Islet of Langerhans (tissue), 1 donor: ENCODE measurements at regions not wholly inside any gene's neighbourhood (a gene's known extent, or its start where the extent isn't known, plus 50 kb on each side); places are given as distances from the start of the nearest gene placed in this dataset.
"Not testable (repeated sequence)": the region's sequence is repeated elsewhere in the genome, so short reads cannot be mapped to it uniquely, and the experiment has no call there.

Source experiments
- FAIRE-seq: peaks from one replicate; lab custom pipeline; 2011; peaks lifted over from hg19 to GRCh38; lab: Jason Lieb, UNC

DNA sequence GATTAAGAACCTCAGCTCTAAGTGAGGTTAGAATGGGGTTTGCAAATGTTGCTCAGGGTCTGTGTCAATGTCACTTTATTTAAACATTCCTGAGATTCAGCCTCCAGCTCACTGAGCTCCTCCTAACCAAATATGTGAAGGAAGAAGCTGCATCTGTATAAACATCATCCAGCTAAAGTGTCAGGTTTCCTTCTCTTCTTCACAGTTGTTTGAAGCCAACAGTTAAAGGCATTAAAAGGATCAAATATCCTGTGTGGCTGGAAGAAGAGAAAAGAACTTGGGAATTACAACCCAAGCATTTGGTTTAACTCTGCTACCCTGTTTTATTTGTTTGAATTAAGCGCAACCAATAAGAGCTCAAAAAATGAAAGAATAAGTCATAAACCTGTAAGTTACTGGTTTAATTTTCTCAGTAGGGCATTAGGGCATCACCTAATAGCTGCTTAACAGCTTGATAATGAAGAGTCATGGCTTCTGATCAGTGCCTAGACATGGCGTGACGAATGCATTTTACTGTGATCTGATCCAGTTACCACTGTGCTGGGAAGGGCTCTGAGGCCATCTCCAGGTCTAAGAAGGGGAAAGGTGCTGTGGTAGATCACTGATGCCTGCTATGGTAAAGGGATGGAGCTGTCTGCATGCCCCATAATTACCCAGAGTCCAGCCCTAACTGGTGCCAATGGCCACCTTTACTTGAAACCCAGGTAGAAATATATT, 165.7 kb upstream of the TSC22D2 start:
- FAIRE-seq = no peak

DNA sequence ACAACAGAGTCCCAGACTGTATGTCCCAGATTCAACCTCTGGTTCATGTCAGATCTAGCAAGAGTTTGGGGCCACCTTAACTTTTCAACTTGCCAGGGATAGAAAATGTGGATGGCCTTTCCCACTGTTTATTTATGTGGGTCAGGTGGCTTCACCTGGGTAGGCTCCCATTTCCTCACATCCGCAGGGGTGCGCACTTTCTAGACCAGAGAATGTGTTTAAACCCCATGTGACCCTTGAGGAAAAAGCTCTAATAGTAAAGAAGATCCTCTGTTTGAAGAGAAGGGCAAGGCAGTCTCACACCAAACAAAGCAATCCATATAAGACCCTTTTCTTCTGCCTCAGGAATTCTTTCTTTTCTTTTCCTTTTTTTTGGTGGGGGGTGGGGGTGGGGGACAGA, 167.2 kb upstream of the TSC22D2 start:
- no peak for FAIRE-seq

DNA sequence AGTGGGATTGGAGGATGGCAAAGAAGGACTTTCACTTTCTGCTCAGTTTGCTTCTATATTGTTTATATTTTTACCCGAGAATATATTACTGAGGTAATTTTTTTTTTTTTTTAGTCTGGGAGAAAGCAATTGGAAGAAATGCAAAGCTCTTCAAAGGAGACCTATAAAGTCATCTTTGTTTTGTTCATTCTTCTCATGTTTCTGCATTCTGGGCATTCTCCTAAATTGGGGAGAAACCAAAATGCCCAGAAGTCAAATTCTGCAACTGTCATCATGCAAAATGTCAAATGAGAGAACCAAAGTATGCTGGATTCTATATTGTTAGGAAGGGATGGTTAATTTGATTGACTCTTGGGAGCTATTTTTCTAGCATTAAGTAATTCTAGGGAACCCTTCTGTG, 168.3 kb upstream of the TSC22D2 start:
- FAIRE-seq = no peak

DNA sequence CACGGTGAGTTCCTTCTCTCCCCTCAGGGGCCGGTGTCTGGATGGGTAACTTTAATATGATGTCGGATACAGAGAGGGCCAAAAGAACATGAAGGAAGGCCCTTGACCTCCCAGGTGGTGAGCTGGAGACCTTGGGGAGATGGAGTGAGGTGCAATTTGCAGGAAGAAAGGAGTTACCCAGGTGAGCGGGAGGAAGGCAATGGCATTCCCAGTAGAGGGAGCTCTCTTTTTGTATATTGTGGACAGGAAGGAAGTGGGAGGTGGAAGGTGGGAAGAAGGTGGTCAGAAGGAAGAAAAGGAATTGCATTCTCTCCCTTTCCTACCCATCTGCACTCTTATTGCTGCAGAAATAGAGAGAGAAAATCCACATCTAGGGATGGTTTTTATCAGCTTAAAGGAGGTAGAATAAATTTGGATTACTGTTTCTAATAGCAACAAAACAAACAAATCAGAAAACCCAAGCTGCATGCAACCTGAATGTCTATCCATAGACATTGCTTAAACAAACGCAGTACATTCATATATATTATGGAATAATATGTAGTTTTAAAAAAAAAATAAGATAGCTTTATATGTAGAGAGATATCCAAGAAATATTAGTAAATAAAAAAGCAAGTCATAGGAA, 169.0 kb upstream of the TSC22D2 start:
- no peak for FAIRE-seq

DNA sequence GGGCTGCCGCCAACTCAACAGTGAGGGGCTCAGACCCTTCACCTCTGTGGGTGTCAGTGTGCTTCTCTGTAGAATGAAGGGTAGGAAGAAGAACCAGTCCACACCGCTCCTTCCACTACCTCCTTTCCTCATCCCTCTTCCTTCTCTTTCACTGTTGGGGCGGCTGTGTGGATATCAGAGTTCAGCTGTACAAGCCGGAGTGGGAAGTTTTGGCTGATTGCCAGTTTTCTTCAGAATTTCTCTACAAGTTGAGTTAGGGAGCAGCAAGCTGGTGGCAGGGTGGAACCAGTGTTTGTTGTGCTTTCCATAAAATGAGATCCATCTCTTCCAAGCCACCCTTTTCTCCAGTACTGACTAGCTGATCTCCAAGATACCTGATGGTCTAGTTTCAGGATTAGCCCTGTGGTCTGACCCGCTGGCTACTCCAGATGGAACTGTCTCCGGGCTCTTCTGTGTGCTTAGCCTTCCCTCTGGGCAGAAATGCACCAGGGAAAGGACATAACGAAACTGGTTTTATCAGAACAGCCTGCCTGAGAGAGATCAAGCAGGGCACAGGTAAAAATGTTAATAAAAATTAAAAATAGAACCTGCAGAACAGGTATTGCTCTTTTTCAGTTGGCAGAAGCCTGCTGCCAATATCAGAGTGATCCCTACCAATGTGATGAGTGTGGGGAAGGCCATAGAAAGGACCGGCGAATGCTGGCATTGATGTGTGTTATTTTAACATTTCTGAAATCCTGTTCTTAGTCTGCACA, 169.9 kb upstream of the TSC22D2 start:
- no peak for FAIRE-seq

DNA sequence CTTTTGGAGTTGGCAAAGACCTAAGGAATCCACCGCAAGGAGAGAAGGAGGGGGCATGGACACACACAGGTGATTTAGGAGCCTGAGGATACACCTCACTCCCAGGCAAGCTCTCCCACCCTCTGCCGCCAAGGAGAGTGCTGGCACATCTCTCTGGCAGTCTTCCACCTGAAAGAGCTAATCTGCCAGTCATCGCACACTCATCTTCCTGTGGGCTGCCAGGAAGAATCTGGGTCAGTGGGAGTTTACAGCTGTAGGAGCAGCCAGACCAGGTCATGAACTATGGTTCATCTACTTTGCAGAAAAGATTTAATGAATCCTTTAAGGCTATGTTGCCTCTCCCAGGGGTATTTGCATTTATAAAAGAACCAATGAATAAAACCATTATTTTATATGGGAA, 170.6 kb upstream of the TSC22D2 start:
- no peak for FAIRE-seq

DNA sequence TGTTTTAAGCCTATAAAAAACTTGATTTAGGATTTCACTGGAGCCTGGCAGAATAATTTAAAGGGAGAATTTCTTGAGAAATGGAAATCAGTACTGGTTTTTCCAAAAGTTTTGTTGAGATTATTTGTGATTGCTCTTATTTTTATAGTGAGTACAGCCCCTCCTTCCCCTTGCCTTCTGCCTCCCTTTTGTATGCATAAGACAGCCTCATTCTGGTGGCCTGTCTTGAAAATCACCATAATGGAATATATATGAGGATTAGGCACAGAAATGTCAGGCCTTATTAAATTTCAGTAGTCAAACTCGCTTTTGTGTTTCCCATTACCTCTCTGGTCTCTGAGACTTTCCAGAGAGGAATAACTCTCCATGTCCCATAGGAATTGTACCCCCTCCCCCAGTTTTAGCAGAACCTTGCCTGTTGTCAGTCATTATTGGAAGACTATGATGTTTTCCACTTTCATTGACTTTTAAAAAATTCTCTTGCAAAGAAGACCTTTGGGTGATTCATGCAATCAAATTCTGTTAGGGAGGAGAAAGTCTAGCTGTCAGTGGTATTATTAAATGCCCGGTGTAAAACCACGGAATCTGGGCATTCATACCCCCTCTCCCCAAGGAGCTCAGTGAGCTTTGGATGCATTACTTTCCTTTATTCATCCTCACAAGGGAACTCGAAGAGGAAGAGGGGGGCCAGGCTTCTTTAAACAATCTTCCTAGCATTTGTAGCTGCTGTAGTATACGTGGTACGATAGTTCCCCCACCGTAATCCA, 171.6 kb upstream of the TSC22D2 start:
- FAIRE-seq = no peak

DNA sequence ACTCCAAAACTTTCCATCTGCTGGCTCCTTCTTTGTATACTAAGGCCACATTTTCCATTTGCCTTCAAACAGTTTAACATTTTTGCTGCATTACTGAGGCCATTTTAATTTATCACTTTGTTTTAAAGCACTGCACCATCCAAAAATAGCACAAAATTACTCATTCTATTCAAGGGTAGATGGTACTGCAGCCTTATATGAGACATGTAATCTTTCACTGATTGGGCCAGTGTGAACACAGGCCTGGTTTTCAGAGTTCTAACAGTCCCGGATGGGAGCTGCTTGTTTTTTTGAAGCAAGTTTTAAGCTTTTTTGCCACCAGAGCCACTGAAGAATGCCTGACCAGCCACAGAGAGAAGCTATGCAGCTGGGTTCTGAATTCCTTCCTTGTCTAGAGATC, 172.3 kb upstream of the TSC22D2 start:
- no peak for FAIRE-seq

DNA sequence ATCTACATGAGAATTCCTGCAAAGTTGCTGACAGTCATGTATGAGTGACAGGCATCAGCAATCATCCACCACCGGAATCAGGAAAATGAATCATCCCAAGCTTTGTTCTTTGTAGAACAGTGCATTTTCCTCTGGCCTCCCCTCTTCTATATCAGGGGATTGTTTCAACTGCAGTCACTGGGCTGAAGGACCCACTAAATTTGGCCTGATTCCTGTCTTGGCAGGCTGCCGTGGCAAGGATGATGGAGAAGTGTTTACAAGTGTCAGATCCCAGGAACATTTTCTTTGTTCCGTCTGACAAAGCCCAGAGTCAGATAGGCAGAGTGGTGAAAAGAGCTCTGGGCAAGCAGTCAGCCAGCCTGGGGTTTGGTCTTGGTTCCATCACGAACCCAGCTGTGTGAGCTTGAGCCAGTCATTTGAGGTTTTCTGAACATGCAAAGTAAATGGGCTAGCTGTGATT, 175.1 kb upstream of the TSC22D2 start:
- no peak for FAIRE-seq

DNA sequence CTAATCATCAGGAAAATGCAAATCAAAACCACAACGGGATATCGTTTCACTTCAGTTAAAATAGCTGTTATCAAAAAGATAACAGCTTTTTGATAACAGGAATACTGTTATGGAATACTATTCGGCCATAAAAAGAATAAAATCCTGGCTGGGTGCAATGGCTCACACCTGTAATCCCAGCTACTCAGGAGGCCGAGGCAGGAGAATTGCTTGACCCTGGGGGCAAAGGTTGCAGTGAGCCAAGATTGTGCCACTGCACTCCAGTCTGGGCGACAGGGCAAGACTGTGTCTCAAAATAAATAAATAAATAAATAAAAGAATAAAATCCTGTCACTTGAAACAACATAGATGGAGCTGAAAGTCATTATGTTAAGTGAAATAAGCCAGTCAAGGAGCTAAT, 178.1 kb upstream of the TSC22D2 start:
- no peak for FAIRE-seq

DNA sequence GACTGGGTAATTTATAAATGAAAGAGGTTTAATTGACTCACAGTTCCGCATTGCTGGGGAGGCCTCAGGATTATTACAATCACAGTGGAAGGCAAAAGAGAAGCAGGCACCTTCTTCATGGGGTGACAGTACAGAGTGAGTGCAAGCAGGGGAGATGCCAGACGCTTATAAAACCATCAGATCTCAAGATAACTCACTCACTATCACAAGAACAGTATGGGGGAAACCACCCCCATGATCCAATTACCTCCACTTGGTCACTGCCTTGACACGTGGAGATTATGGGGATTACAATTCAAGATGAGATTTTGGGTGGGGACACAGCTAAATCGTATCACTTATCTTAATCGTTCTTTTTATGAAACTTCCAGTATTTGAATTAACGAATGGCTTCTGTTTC, 179.5 kb upstream of the TSC22D2 start:
- FAIRE-seq = not testable (repeated sequence)

DNA sequence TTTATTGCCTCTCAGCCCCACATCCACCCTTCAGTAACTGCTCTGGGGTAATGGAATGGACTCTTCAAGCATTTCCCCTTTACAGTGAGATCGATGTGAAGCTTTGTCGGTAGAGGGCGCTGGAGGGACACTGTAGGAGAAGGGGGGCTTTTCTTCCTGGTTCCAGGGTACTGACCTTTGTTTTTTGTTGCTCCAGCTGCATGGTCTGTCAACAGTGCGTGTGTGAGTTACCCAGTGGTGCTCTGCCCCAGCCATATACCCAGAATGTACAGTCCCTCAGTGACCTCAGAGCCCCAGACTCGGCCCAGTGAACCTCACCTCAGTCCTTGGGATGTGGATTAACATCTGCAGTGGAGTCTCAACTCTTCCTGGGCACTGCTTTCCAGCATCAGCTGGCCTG, 180.3 kb upstream of the TSC22D2 start:
- no peak for FAIRE-seq

DNA sequence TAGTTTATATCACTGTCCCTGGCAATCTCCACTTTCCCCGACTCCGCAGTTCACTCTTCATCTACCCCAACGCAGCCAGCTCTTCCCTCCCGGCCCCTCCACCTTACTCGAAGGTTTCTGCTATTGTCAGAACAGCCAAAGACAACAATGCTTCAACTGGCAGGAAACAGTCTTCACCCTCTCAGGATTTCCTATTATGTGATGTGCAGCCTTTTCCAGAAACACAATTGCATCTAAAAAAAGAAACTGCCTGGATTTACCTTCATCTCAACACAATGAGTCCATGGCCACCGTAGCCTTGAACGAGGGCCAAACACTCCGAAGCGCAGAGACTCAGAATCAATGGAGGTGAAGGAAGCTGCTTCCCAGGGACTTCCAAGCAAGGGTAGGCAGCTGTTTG, 182.1 kb upstream of the TSC22D2 start:
- FAIRE-seq = no peak

DNA sequence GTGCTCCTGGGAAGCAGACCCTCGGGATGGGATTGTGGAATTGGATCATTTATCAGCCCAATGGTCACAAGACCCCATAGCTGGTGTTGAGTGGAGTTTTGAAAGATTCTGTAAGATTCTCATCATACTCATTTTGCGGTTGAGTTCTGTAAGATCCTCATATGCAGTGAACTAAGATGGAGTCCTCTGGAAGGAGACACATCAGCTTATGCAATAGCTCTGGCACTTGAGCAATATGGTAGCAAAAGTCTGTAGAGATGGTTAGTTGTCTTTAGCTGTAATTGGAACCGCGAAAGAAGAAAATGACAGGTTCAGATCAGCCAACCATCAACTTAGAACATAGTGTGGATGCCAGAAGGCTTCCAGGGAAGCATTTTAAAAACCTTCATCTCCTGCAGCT, 184.5 kb upstream of the TSC22D2 start:
- FAIRE-seq = no peak

DNA sequence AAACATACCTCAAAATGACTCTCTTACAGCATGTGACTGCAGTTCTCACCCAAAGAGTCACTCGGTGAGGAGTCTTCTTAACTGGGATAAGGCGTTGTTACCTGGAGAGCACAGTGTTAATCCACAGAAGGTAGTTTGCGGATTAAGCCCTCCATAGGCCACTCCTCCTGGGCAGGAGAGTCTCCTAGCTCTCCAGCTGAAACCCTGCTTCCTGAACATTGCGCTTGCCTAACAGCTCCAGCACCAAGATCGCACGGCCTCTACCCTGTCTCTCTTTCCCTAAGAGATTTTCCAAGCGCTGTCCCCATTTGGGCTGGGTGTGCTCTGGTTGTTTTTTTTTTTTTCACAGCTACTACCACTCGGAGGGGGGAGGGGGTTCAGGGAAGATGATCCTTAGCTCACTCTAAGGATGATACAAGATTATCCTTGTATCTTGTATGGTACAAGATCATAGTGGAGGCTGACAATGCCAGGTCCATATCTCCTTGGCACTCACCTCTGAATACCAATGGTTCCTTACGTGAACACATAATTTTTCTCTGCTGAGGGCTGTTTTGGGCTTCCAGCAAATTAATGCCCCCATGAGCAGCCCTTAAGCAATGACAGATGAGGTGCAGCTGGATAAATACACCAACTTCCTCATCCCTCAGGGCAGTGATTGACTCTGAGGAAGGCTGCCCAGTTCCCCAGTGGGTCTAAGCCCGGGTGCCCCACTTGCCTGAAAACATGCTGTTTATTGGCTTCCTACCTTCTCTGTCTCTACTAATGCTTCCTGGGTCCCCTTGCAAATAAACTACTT, 185.2 kb upstream of the TSC22D2 start:
- no peak for FAIRE-seq

DNA sequence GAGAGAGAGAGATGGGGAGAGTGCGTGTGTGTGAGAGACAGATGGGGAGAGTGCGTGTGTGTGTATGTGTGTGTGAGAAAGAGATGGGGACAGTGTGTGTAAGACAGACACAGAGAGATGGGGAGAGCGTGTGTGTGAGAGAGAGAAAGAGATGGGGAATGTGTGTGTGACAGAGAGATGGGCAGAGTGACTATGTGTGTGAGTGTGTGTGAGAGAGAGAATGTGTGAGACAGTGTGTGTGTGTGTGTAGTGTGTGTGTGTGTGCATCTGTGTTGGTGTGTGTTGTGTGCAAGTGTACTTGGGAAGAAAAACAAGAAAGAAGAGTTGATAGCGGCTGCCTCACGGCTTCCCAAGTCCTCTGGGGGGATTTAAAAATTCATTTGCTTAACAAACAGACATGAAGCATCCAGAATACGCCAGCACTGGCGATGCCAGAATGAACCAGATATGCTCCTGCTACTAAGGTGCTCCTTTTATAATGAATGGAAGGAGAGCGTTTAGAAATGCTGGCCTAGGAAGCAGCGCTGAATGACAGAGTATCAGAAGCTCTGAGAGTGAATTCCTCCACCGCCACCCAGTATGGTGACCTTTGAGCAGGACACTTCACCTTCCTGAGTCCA, 186.1 kb upstream of the TSC22D2 start:
- FAIRE-seq = no peak

DNA sequence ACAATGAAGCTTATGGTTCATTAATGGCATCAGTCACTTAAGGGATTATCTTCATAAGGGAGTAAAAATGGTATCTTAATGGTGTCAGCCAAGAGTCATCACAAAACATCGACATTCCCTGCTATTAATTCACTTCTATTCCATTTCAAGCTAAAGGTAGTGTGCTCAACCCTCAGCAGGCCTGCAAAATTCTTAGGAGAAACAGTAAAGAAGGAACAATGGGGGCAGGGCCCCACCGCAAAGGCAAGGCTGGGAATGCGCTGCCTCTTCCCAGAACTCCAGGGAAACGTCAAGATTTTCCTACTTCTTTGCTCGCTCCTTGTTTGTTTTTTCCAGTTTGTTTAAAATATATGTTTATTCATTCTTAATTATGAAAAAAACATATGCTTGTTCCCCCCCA, 187.3 kb upstream of the TSC22D2 start:
- FAIRE-seq = no peak

DNA sequence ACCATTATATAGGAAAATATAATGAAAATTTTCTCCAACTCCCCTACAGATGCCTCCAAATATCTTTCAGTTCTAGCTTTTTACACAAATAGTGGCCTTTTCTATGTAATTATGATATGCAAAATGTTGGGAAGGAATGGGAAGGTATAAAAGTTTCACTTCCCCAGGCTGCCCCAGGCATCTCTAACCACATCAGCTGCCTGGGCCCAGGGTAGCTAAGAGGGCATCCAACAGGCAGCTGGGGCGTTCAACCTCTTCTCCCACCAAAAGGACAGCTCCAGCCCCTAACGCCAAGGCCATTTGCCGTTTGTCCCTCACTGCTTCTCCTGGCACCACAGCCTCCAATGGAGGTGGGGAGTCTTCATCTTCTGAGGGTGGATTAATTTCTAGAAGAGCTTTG, 188.1 kb upstream of the TSC22D2 start:
- no peak for FAIRE-seq

DNA sequence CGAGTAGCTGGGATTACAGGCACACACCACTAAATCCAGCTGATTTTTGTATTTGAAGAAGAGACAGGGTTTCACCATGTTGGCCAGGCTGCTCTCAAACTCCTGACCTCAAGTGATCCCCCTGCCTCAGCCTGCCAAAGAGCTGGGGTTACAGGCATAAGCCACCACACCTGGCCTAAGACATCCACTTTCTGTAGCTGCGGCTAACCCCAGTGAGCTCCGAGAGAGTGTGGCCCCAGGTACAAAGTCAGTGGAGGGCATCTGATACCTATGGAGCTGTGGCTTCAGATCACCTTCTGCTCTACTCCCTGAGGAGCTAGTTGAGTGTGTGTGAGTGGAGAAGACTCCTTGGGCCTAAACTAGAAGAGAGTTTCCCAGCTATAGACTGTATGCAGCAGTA, 189.3 kb upstream of the TSC22D2 start:
- no peak for FAIRE-seq

DNA sequence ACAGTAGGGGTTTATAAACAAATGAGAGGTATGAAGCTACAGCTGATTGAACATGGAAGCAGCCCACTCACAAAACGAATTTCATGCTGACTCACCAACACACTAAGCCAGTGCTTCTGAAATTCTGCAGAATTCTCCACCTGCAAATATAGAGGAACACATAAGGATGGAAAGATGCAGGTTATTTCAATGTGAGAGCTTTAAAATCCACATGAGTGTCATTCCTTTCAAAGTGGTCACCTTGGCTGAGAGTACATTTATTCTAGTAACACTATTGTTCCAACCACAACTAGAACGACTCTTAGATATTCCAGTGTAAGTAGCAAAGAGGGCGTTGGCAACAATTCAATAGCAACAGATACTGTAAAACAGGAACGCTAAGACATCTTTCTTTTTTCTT, 189.9 kb upstream of the TSC22D2 start:
- FAIRE-seq = no peak

DNA sequence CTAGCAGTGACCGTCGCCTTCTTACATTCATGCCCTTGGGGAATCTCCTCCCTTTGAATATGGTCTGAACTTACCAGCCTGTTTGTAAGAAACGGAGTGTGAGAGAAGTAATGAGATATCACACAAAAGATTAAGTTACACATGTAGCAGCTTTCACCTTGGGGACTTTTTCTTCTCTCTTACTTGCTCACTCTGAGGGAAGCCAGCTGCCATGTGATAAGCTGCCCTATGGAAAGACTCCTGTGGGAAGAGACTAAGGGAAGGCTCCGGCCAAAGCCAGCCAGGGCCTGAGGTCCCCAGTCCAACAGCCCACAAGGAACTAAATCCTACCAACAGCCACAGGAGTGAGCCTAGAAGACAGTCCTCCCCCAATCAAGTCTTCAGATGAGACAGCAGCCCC, 190.4 kb upstream of the TSC22D2 start:
- no peak for FAIRE-seq
